ENCODE measurements at regions not wholly inside any gene's neighbourhood (a gene's known extent, or its start where the extent isn't known, plus 50 kb on each side); places are given as distances from the start of the nearest gene placed in this dataset.

DNA sequence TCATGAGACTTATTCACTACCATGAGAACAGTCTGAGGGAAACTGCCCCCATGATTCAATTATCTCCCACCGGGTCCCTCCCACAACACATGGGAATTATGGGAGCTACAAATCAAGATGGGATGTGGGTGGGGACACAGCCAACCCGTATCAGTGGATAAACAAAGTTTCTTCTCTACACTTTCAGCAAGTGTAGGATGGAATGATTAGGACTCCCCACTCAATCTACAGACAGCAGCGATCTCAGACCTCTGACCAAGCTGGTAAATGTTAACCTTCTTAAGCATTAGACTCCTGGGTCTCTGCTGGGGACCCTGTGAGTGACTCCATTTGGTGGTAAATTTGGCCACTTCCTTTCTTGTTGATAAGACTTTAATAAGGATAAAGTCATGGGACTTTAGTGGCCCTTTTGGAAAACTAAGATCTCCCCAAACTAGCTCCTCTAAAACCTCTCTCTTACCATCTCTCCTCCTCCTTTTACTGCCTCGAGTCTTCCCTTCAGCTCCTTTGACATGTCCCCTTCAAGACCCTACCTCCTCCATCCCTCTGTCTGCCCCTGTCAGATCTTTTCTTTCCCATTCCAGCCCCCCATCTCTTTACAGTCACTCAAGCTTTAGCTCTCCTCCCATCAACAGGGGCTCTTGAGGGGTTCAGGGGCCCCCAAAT lies 71.9 kb downstream of the MYL12B start:
- no peak for DNase-seq (ENCODE audit: low read depth)
- H3K27me3 ChIP-seq (ENCODE audit: control insufficient read depth, insufficient read depth, low read length) = no peaks in the 10 kb centered on the region
- TF ChIP-seq, protein P1, sequence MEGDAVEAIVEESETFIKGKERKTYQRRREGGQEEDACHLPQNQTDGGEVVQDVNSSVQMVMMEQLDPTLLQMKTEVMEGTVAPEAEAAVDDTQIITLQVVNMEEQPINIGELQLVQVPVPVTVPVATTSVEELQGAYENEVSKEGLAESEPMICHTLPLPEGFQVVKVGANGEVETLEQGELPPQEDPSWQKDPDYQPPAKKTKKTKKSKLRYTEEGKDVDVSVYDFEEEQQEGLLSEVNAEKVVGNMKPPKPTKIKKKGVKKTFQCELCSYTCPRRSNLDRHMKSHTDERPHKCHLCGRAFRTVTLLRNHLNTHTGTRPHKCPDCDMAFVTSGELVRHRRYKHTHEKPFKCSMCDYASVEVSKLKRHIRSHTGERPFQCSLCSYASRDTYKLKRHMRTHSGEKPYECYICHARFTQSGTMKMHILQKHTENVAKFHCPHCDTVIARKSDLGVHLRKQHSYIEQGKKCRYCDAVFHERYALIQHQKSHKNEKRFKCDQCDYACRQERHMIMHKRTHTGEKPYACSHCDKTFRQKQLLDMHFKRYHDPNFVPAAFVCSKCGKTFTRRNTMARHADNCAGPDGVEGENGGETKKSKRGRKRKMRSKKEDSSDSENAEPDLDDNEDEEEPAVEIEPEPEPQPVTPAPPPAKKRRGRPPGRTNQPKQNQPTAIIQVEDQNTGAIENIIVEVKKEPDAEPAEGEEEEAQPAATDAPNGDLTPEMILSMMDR (IDR thresholded peaks at IDR 0.05; ENCODE audit: insufficient read depth, low read length, severe bottlenecking) = no peak
- H3K36me3 ChIP-seq (ENCODE audit: control insufficient read depth, insufficient read depth, low read length) = no peaks in the 10 kb centered on the region
- FAIRE-seq = no peak
- no peak overlapping the region for H3K4me3 ChIP-seq (ENCODE audit: low read depth, low read length)

DNA sequence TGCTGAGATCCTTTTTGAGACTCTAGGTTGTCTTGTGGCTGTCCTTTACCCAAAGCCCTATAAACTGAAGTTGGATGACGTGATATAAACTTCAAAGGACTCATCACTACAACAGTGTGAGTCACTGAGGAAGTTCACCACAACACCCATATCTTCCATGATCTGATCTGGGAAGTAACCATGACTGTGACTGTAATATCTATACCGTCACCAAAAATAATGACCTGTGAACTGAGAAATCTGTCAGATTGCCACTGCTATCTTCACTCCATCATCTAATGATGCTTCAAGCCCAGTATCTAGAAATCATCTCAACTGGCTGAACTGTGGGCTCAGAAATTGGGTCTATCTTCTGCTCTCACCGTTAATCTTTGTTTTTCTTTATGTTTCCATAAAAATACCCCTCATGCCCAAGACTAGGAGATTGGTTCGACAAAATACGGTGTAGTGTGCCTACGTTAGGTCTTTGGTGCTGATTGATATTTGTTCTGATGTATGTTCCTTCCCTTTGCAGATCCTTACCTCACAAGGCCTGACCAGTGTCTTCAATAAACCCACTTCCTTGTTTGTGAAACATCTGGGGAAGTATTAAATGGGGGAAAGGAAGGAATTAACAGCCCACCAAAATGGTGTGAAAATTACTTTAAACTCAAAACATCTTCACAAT lies 78.2 kb downstream of the MYL12B start:
- no peak overlapping the region for H3K4me3 ChIP-seq (ENCODE audit: low read depth, low read length)
- DNase-seq (ENCODE audit: low read depth) (peak; percentile 42), FAIRE-seq (no peak)
- TF ChIP-seq, protein P1 (IDR thresholded peaks at IDR 0.05; ENCODE audit: insufficient read depth, low read length, severe bottlenecking) = no peak
- H3K36me3 ChIP-seq (ENCODE audit: control insufficient read depth, insufficient read depth, low read length) = no peaks in the 10 kb centered on the region
- H3K27me3 ChIP-seq (ENCODE audit: control insufficient read depth, insufficient read depth, low read length) = no peaks in the 10 kb centered on the region

DNA sequence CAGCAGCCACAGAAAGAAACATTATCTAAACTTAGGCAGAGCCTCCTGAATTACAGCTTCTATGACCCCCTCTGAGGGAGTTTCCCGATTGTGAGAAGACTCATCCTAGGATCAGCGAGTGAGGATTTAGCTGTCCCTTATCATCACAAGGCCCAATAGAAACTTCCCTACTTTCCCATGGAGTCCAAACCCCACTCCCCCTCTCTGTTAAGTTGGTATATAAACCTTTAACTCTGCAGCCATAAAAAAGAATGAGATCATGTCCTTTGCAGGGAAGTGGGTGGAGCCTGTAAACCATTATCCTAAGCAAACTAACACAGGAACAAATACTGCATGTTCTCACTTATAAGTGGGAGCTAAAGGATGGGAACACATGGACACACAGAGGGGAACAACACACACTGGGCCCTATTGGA lies 78.8 kb downstream of the MYL12B start:
- H3K36me3 ChIP-seq (ENCODE audit: control insufficient read depth, insufficient read depth, low read length) = no peaks in the 10 kb centered on the region
- H3K27me3 ChIP-seq (ENCODE audit: control insufficient read depth, insufficient read depth, low read length) = no peaks in the 10 kb centered on the region
- FAIRE-seq (no peak), DNase-seq (ENCODE audit: low read depth) (peak; percentile 26)
- H3K4me3 ChIP-seq (ENCODE audit: low read depth, low read length) = no peak overlapping the region
- TF ChIP-seq, protein P1 (IDR thresholded peaks at IDR 0.05; ENCODE audit: insufficient read depth, low read length, severe bottlenecking) = no peak

DNA sequence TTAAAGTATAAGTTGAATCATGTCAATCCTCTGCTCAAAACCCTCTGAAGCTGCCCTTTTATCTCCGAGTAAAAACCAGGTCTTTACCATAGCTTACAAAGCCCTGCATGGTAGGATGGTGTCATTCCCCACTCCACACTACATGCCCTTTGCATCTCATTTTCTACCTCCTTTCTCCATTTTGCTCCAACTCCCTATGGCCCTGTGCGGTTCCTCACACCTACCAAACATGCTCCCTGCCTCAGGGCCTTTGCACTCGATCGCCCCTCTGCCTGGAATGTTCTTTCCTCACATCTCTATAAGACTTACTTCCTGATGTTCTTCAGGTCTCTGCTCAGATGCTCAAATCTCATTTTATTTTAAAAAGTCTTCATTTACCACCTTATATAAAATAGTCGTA lies 80.7 kb downstream of the MYL12B start:
- TF ChIP-seq, protein P1 (IDR thresholded peaks at IDR 0.05; ENCODE audit: insufficient read depth, low read length, severe bottlenecking) = no peak
- FAIRE-seq (no peak), DNase-seq (ENCODE audit: low read depth) (no peak)
- Histone ChIP-seq H3K27me3 (ENCODE audit: control insufficient read depth, insufficient read depth, low read length) (no peaks in the 10 kb centered on the region), H3K36me3 (ENCODE audit: control insufficient read depth, insufficient read depth, low read length) (no peaks in the 10 kb centered on the region), H3K4me3 (ENCODE audit: low read depth, low read length) (no peak overlapping the region)

DNA sequence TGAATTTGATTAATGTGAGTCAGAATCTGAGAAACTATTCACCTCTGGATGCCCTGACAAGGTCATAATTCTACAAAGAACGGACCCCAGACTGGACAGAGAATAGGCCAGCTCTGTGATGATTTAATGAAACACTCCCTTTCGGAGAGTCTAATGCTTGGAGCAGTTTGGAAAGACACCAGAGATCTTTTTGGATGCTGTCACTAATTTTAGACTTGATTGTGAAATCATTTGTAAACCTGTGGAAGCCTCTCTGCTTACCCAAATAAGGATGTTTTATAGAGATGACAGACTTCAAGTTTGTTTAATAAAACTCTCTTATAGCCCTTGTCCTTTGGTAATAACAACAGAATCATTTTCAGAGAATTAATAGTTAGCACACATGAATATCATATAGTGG lies 83.5 kb downstream of the MYL12B start:
- no peak for FAIRE-seq

More for the DNA sequence above, 83.5 kb downstream of the MYL12B start:
- Histone ChIP-seq H3K36me3 (ENCODE audit: control insufficient read depth, insufficient read depth, low read length) (no peaks in the 10 kb centered on the region), H3K27me3 (ENCODE audit: control insufficient read depth, insufficient read depth, low read length) (no peaks in the 10 kb centered on the region), H3K4me3 (ENCODE audit: low read depth, low read length) (no peak overlapping the region)
- TF ChIP-seq, protein P1 (IDR thresholded peaks at IDR 0.05; ENCODE audit: insufficient read depth, low read length, severe bottlenecking) = no peak
- peak; percentile 32 for DNase-seq (ENCODE audit: low read depth)

Measured in bronchial epithelial cell (primary cell).